LHCN-M2 (cell line): ENCODE measurements at regions not wholly inside any gene's neighbourhood (a gene's known extent, or its start where the extent isn't known, plus 50 kb on each side); places are given as distances from the start of the nearest gene placed in this dataset.
A peak's percentile ranks its signal among the peaks of the same experiment; 100 is the strongest.

Experiments
- DNase-seq: peaks from one replicate; pipeline ENCODE4 v3.0.0-alpha.2; 2012; ENCODE audit warnings: low read depth

DNA sequence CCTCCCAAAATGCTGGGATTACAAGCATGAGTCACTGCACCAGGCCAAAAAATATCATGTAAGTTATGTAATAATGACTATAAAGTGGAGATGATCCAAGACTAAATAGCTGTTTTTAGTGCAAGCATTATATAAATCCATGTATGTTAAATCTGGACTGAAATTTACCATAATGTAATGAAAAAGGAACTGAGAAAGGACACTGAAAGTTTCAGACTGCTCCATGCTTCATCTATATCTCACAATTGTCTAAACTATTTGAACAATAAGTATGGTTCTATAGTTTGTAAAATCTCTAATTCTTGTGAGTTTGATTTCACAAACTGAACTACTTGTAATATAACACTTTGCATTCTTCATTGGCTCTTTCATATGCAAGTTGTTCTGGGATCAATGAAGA is 2299.5 kb downstream of the PCDH9 start:
- no peak for DNase-seq

DNA sequence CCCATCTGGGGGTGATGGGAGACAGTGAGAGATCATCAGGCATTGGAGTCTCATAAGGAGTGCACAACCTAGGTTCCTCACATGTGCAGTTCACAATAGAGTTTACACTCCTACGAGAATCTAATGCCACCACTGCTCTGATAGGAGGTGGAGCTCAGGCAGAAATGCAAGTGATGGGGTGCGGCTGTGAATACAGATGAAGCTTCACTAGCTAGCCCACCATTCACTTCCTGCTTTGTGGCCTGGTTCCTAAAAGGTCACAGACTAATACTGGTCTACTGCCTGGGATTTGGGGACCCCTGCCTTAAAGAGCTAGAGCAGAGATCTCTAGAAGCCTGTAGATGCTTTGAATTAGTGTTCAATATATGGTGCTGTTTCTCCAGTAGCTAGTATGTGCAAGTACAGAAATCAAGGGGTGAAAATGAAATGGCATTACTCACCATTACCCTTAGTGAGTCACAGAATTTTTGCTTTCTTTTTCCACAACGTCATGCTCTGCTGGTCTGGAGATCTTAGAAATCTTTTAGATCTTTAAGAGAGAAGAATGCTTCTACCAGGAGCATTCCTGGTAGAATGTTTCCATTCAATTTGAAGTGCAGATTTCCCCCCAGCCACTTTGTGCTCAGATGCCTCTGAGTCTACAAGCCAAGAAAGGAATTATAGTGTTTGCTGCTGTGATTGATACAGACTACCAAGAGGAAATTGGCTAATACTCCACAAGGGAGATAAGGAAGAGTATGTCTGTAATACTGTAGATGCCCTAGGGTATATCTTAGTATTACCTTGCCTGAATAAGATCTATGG is 2301.2 kb downstream of the PCDH9 start:
- DNase-seq: peak; percentile 24

DNA sequence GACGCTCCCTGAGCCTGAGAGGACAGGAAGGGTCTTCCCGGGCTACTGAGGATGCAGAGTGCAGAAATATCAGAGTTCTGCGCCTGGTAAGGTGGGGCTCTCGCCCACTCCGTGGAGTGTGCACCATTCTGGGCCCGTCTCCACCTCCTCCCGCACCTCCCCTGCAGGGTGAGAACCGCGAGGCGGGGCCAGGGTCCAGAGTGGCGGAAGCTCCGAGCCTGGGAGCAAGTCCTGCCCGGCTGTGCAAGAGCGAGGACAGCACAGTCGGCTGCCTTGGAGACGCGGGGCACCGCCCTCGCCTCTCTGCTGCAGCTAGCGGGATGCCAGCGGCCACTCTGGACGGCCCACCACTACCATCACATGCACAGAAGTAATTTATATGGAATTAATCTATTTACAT is 2304.4 kb downstream of the PCDH9 start:
- DNase-seq: no peak

DNA sequence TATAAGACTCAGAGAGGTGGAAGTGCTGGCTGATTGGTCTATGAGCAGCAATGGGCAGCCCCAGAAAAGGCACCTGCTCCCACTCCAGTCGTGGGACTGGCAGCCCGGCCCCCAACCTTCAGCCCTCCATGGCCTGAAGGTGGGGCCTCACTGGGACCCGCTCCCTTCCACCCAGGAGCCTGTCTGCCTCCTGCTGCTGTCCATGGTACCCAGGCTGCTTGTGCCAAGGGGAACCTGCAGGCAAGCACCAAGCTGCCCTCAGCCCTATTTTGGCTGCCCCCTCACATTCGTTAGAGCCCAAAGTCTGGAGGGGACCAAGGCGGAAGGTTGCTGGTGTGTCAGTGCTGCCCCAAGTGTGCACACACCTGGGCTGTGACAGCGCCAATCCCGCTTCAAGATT is 2304.9 kb downstream of the PCDH9 start:
- no peak for DNase-seq

DNA sequence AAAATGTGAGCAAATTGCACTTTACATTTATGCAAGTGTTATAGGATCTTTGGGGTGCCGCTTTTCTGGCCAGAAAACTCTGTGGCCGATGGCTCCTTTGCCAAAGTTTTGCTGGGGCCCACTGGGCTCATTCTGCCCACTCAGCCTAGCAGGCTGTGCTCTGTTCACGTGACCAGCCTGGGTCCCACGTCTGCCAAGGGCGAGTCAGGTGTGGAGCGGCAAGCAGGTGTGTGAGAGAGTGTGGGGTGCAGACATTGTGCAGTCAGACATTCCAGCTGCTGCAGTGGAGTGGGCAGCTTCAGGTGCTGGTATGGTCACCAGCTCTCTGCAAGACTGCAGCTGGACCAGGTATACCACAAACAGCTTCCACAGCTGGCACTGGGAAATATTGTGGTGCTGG is 2305.7 kb downstream of the PCDH9 start:
- no peak for DNase-seq

DNA sequence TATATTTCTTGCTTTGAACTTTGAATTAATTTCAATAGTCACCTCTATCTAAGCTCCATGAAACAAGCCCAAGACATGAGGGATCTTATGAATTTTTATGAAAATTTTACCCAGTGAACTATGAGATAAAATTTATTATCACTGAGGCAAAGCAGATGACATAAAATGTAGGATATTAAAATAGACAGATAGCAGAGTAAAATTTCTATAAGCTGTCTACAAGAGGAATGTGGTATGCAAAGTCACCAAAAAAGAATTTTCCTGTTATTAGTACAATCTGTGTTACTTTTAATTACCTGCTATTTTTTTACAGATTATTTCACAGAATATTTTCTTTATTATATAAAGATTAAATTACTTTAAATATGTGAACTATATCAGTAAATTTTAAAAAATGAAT is 2312.6 kb downstream of the PCDH9 start:
- DNase-seq: no peak

DNA sequence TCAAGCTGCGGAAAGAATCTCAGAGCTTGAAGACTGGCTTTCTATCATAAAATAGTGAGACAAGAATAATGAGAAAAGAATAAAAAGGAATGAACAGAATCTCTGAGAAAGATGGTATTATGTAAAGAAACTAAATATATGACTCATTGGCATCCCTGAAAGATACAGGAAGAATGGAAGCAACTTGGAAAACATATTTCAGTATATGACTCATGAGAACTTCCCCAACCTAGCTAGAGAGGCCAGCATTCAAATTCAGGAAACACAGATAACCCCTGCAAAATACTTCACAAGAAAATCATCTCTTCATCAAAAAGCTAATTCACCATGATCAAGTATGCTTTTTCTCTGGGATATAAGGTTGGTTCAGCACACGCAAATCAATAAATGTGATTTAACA is 2318.0 kb downstream of the PCDH9 start:
- DNase-seq: peak; percentile 33

DNA sequence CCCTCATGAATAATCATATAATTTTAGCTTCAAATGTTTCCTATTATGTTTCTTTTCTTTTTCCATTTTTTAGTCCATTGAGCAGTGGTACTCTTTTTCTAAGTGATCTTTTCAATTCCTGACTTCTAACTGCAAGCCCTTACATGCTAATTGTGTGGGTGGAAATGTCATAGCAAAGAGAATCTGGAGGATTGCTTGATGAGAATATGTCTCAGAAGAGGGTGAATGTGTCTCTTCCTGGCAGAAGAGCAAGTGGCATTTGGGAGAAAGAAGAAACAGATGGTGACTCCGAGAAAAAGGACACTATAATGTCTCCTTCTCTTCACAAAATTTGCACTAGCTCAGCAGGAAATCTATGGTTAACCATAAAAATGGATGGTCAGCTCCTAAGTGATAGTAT is 2320.0 kb downstream of the PCDH9 start:
- no peak for DNase-seq

DNA sequence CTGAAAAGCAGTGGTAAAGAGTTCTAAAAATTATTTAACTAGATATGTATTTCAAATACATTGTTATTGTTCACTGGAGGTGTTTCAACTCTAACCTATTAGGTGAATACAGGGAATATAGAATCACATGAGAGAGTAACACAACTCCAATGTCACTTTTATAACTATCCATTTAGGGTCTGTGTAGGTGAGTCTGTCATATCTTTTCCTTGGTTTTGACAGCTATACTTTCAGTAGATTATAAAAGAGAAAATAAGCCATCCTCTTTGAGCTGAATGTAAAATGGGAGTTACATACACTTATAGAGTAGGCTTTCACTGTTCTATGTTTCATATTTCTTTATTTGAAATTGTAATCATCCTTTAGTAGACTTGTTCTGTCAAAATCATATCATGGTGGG is 2321.0 kb downstream of the PCDH9 start:
- DNase-seq: no peak

DNA sequence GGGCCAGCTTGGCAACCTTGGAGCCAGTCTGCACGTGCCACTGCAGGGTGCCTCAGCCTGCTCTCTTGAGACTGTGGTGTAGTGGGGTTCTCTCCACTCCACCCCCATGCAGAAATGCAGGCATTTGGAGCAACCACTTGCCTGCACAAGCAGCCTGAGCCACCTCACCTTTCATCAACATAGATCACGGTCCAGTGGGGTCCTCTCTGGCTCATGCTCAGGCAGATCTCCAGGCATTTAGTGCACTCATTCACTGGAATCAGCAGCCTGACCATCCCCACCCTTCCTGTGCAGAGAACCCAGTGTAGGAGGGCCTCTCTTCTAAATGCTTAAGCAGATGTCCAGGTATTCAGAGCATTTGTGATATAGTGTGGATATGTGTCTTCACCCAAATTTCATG is 2330.1 kb downstream of the PCDH9 start:
- DNase-seq: no peak

DNA sequence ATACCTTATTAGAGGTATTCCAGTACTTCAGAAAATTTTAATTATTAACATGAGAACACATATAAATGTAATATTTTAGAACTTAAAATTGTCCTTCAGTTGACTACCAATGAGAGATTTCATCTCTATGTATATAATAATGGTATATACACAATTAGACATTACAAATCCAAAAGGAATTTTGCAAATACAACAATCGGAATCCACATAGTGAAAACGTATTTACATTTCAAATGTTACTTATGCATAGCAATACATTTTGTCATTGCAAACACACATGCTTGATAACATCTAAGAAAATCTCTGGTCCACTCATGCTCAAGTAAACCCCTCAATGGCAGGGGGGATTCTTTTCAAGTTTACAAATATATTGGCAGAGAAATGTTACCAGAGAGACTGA is 2345.2 kb downstream of the PCDH9 start:
- no peak for DNase-seq

DNA sequence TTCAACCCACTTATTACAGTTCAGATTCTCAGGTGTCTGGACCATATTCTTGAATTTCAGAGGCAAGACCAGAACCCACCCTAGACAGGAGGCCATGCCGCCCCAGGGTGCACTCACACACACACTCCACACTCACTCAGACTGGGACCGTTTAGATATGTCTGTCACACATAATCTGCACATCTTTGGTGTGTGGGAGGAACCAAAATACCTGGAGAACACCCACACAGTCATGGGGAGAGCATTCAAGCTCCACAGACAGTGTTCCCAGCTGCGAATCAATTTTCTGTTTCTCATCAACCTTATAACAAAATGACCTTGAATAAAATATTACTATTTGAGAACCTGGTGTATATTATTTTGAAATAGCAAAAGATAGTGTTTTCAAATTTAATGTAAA is 2353.0 kb downstream of the PCDH9 start:
- no peak for DNase-seq

DNA sequence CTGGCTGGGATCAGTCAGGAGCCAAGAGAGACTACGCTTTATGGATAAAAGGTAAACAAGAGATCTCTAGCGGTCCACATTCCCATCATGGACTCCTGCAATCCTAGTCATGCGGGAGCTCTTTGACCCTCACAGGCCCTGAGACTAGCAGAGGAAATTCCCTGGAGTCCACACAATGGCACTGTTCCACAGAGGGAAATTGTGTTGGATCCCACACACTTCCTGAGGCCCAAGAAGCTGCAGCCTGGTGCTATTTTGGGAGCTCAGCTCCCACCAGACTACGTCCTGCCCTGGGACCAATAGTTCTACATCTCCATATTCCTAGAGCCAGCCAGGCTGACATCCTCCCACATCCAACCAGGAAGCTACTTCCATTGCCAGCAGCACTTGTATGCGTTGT is 2358.4 kb downstream of the PCDH9 start:
- DNase-seq: no peak

DNA sequence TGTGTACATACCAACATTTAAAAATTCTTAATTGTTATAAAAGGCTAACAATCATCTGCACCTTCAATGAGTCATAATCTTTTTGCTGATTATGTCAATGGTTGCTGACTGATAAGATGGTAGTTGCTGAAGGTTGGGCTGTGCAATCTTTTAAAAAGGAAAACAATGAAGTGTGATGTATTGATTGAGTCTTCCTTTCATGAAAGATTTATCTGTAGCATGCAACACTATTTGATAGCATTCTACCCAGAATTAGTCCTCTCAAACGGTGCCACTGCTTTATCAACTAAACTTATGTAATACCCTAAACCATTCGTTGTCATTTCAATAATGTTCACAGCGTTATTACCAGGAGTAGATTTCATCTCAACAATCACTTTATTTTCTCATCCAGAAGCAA is 2360.6 kb downstream of the PCDH9 start:
- DNase-seq: no peak

DNA sequence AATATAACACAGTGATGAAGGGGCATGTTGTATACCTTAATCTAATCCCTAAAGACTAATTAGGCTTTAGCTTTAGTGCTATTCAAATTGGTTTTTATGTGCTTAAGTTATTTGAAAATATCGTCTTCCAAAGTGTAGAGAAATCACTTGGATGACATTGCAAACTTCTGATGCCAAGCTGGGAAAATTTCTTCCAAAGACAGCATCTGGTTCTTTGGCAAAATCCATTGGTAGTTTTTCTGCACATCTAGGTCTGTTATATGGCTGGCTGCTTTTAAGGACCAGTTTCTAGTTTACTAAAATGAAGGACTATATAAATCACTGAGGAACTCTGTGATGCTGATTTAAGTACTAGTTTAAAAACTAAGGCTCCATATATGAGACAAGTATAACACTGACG is 2362.3 kb downstream of the PCDH9 start:
- DNase-seq: no peak

DNA sequence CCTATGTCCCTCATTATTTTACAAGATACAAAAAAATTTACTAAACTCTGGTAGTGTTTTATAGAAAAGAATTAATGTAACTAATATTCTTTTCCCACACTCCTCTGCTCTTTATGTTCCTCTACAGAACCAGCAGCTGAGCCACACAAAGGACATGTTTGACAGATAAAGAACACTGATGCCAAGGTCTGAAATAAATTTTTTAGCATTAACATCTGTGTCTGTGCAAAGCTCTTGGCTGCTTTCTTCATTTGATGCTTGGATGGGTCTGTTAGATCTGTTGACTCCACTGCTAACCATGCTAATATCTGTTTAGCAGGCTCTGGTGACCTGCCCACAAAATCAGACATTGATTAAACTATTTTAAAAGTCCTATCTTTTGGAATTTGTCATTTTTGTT is 2363.8 kb downstream of the PCDH9 start:
- no peak for DNase-seq

DNA sequence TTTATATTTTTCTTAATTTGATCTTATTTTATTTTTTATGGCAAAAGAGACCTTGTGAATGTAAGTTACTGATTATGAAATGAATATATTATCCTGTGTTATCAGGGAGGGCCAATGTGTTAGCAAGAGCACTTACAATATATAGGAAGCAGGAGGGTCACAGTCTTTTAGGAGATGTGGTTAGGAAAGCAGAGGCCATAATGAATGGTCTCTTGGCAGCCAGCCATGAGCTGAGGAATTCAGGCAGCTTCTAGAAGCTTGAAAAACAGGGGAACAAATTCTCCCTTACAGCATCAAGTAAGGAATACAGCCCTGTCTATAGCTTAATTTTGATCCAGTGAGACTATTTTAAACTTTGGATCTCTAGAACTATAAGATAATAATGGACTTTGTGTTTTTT is 2374.6 kb downstream of the PCDH9 start:
- DNase-seq: peak; percentile 1

DNA sequence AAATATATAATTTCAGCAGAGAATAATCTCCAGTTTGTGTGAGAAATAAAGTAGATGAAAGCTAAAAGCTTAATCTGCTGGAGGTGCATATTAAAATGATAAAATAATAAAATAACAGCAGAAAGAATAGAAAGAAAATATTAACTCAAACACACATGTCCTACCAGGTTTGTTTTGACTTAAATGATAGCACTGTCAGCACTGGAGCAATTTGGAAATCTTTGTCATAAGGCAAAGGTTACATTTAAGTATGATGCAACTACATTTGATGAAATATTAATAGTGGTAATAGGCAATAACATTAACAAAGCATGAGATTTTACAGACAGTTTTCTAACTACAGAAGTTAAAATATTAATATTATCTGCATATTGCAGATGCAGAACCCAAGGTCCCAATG is 2380.1 kb downstream of the PCDH9 start:
- no peak for DNase-seq

DNA sequence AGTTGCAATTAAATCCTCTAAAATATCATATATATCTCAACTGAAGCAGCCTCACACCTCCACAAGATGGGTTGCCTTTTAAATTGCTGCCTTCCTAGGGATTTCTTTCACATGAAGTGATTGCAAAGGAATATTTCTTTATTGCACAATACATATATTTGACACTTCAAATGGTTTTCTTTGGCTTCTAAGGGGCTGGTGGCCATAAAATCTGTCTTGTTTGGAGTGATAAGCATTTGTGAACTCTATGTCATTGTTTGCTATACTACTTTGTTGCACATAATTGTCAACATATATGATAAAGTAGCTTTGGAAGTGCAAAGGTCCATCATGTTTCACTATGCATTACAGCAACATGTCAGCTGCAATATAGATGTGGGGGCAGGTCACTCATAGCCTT is 2380.9 kb downstream of the PCDH9 start:
- DNase-seq: no peak

DNA sequence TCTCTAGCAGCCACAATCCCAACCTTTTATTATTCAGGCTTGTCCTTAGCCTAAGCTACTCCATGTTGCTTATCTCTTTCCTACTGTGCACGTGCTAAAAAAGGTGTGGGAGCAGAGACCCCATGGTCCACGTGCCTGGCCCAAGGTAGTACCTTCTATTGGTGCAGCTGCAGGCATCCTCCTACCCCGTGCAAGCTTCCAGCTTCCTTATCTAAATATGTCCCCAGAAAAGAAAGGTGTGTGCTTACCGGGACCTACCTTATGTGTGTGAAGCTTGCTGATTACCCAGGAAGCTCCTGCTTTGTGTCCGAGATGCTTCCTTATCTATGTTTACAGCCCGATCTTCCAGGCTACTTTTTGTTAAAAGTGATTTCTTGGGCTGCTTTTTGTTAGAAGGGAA is 2382.4 kb downstream of the PCDH9 start:
- no peak for DNase-seq

DNA sequence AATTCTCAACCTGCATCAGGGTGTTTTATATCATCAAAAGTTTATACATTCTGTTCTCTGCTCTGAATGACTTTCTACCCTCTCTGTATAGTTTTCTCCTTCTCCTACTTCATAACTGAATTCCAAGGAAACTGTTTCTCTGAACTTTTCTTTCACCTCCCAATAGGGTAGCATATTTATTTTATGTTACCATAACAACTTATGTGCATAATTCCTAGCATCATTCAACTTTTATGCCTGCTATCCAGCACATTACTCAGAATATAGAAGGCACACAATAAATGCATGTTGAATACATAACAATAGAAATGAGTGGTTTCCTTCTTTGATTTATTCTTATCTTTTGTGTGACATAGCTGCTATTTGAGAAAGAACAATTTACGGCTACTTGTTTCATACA is 2385.0 kb downstream of the PCDH9 start:
- no peak for DNase-seq

DNA sequence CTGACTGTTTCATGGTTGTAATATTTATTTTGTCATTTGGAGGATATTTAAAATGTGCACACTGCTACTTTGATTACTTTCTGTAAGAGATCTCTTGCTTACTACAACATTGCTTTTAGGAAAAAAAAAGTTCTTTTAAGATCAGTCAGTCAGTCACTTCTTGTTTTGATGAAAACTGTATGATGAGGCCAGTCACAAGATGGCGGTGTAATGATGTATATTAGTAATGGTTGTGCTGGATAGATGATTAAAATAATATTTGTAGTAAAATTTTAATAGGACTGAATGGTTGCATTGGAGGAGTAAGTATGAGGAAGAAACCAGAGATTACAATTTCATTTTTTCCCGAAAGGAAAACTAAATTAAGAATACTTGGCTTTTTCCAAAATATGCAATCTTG is 2411.1 kb downstream of the PCDH9 start:
- DNase-seq: no peak

DNA sequence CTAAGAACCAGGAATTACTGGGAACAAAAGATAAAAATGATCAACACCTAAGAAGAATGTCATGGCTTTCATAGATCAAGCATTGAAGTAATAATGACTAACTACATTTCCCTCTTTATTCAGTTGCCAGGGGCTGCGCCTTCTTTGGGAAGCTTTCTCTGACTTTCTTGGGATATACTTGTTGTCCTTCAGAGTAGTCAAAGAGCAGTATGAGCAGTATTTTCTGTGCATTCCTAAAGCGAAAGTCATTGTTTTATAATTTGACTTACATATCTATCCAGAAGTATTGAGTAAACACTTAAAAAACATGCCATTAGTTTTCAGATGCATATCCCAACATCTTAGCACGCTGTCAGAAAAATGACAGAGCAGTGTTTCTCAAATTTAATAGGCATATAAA is 2412.4 kb downstream of the PCDH9 start:
- DNase-seq: no peak

DNA sequence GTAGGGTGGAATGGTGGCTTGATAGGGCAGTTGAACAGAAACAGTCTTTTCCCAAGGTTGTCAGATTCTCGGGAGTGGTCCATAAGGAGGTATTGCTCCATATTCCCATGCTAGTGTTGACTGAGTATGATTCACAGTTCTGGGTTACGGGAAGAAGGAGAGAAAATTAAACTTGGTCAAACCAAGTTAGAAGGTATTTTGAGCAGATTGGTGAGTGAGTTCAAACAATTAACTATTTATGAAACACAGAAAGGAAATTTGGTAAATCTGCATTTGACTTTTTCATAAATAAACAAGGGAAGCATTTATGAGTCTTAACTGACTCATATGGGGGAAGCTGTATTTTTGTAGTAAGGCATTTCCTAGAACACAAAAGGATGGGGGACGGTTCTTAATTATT is 2419.4 kb downstream of the PCDH9 start:
- DNase-seq: no peak
